ENCODE measurements at regions not wholly inside any gene's neighbourhood (a gene's known extent, or its start where the extent isn't known, plus 50 kb on each side); places are given as distances from the start of the nearest gene placed in this dataset.

DNA sequence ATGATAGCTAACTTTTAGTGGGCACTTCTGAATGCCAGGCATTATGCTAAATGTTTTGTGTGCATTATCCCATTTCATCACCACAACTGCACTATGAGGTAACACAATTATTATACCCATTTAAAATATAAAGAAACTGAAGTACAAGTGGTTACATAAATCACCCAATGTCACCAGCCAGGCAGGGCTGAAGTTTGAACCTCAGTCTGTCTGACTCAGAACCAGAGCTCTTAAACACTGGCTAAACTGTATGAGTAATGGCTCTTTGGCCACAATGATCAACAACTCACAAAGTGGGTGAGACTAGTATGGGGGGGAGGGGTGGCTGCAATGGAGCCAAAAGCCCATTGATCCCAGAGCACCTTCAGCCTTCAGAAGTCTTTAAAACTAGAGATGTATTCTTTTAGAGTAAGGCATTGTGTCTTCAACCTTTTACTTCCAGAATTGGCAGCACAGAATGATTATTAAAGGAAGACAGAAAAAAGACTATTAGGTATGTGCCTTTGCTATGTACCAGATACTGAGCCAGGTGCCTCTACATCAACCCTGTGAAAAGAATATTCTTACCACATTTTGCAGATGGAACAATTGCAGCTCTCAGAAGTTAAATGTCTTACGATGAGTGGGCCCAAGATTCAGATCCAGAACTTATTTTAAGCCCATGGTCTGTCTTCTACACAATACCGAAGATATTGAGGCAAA is 166.9 kb downstream of the UACA start:
- Histone ChIP-seq H3K36me3 (no peaks in the 10 kb centered on the region), H3K27ac (no peak overlapping the region), H3K4me1 (no peaks in the 10 kb centered on the region), H3K27me3 (no peaks in the 10 kb centered on the region), H3K9me3 (peaks cover 0 to 12% of the 10 kb centered on the region in 2 donors), H3K4me3 (no peak overlapping the region)
- no peak for DNase-seq
- in situ Hi-C loops (cut with MboI; ENCODE audit: low pct_ligation_motif_present in 1 of 4, low pct_unique_long_range_greater_than_20kb in 1 of 4, low sequenced_read_pairs in 3 of 4), result no loop called here
- WGBS, 2 donors (ENCODE audit: low coverage in 1 of 2), result 93 to 100% methylated on average over 1 to 2 of the region's 2 CpGs
- intact Hi-C loops (cut with DNase I; ENCODE audit: low total_unique reads), result no loop called here
- TF ChIP-seq POLR2AphosphoS5 (IDR thresholded peaks at IDR 0.05), result no peak
- TF ChIP-seq EP300 (IDR thresholded peaks at IDR 0.05; ENCODE audit: low read depth), result no peak
- no peak for TF ChIP-seq POLR2A (IDR thresholded peaks at IDR 0.05)
- TF ChIP-seq, protein P1, sequence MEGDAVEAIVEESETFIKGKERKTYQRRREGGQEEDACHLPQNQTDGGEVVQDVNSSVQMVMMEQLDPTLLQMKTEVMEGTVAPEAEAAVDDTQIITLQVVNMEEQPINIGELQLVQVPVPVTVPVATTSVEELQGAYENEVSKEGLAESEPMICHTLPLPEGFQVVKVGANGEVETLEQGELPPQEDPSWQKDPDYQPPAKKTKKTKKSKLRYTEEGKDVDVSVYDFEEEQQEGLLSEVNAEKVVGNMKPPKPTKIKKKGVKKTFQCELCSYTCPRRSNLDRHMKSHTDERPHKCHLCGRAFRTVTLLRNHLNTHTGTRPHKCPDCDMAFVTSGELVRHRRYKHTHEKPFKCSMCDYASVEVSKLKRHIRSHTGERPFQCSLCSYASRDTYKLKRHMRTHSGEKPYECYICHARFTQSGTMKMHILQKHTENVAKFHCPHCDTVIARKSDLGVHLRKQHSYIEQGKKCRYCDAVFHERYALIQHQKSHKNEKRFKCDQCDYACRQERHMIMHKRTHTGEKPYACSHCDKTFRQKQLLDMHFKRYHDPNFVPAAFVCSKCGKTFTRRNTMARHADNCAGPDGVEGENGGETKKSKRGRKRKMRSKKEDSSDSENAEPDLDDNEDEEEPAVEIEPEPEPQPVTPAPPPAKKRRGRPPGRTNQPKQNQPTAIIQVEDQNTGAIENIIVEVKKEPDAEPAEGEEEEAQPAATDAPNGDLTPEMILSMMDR (IDR thresholded peaks at IDR 0.05), result no peak

DNA sequence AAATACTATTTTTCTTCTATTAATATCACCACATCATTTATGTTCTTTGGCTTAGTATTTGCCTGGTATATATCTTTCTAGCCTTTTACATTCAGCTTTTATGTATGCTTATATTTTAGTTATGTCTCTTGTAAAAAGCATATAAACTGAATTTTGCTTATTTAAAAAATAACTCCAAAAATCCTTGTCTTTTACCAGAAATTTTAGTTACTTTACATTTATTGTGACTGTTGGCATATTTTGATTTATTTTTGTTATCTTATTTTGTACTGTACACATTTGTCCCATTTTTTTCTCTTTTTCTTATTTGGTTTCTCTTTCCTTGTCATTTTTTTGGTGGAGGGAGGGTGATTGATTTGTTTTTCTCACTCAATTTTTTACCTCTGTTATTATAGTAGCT is 169.6 kb downstream of the UACA start:
- intact Hi-C loops (cut with DNase I; ENCODE audit: low total_unique reads), result no loop called here

DNA sequence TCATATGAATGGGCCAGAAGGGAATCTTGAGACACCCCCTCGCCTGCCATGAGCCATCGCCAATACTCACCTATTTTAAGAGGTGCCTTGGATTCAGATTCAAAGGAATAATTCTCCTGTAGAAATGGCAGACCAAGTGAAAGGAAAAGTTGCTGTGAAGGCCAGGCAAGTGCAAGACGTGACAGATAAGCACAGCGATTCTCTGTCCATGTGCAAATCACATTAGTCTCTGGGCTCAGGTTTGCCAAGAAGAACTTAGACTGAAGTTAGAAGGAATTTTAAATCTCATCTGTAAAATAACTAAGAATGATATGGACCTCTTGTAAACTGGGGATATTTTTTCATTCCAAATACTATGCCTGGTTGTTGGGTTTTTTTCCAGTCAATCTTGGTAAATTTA is 173.6 kb downstream of the UACA start:
- in situ Hi-C loops (cut with MboI; ENCODE audit: low pct_ligation_motif_present in 1 of 4, low pct_unique_long_range_greater_than_20kb in 1 of 4, low sequenced_read_pairs in 3 of 4) (no loop called here), intact Hi-C loops (cut with DNase I; ENCODE audit: low total_unique reads) (no loop called here)
- Histone ChIP-seq H3K4me1 (peaks cover 0 to 11% (median 4%) of the 10 kb centered on the region in 4 donors), H3K9me3 (peaks cover 0 to 12% of the 10 kb centered on the region in 2 donors), H3K4me3 (no peak overlapping the region), H3K27ac (no peak overlapping the region), H3K36me3 (no peaks in the 10 kb centered on the region), H3K27me3 (peaks cover 16% of the 10 kb centered on the region)
- no peak for DNase-seq
- WGBS, 2 donors (ENCODE audit: low coverage in 1 of 2), result 64 to 100% methylated on average over 1 to 4 of the region's 4 CpGs
- TF ChIP-seq POLR2AphosphoS5 (IDR thresholded peaks at IDR 0.05), result no peak
- no peak for TF ChIP-seq EP300 (IDR thresholded peaks at IDR 0.05; ENCODE audit: low read depth)
- no peak for TF ChIP-seq POLR2A (IDR thresholded peaks at IDR 0.05)
- TF ChIP-seq, protein P1 (IDR thresholded peaks at IDR 0.05), result no peak

More for the DNA sequence above, 169.6 kb downstream of the UACA start:
- DNase-seq, result no peak
- Histone ChIP-seq H3K4me3 (no peak overlapping the region), H3K27me3 (no peaks in the 10 kb centered on the region), H3K27ac (no peak overlapping the region), H3K4me1 (no peaks in the 10 kb centered on the region), H3K9me3 (peaks cover 0 to 12% of the 10 kb centered on the region in 2 donors), H3K36me3 (no peaks in the 10 kb centered on the region)
- TF ChIP-seq, protein P1 (IDR thresholded peaks at IDR 0.05), result no peak
- TF ChIP-seq POLR2AphosphoS5 (IDR thresholded peaks at IDR 0.05), result no peak
- no peak for TF ChIP-seq EP300 (IDR thresholded peaks at IDR 0.05; ENCODE audit: low read depth)
- TF ChIP-seq POLR2A (IDR thresholded peaks at IDR 0.05), result no peak
- in situ Hi-C loops (cut with MboI; ENCODE audit: low pct_ligation_motif_present in 1 of 4, low pct_unique_long_range_greater_than_20kb in 1 of 4, low sequenced_read_pairs in 3 of 4), result no loop called here

DNA sequence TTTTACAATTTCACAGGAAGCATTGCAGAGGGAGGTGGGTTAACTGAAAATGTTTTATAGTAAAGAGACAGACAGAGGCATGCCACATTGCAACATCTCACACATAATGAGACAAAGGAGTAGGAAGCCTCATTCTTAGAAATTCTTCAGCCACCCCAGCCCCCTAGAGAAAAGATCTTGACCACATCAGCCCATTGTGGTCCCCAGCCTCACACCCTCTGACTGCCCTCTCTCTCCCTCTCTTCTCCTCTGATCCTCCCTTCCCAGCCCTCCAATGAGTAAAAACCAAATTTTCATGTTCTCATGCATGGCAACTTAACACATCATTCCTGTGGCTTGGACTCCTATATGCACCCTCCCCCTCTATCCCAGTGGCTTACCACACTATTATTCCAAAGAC is 174.1 kb downstream of the UACA start:
- Histone ChIP-seq H3K27me3 (peaks cover 21% of the 10 kb centered on the region), H3K27ac (no peak overlapping the region), H3K36me3 (no peaks in the 10 kb centered on the region), H3K4me3 (no peak overlapping the region), H3K4me1 (peaks cover 0 to 11% (median 4%) of the 10 kb centered on the region in 4 donors), H3K9me3 (peaks cover 0 to 9% of the 10 kb centered on the region in 2 donors)
- intact Hi-C loops (cut with DNase I; ENCODE audit: low total_unique reads) (no loop called here), in situ Hi-C loops (cut with MboI; ENCODE audit: low pct_ligation_motif_present in 1 of 4, low pct_unique_long_range_greater_than_20kb in 1 of 4, low sequenced_read_pairs in 3 of 4) (no loop called here)
- TF ChIP-seq POLR2A (IDR thresholded peaks at IDR 0.05) (no peak), EP300 (IDR thresholded peaks at IDR 0.05; ENCODE audit: low read depth) (no peak), POLR2AphosphoS5 (IDR thresholded peaks at IDR 0.05) (no peak)
- TF ChIP-seq, protein P1 (IDR thresholded peaks at IDR 0.05), result no peak
- DNase-seq, result no peak

All from transverse colon (tissue), 4 donors.